Heart left ventricle (tissue), 13 donors: ENCODE measurements at regions not wholly inside any gene's neighbourhood (a gene's known extent, or its start where the extent isn't known, plus 50 kb on each side); places are given as distances from the start of the nearest gene placed in this dataset.

Experiments used
- POLR2A ChIP-seq, 2 donors: fragments of 450-650 bp; IDR thresholded peaks; one replicate each; pipeline ENCODE4 v1.6.1; 2017; ENCODE audit warnings: antibody characterized with exemption in 2 of 2, mild to moderate bottlenecking in 2 of 2, moderate library complexity in 2 of 2
- TF ChIP-seq, protein P1 (sequence below), 12 donors: fragments of 200-600 bp; sonication (generic) in 4 of 12; IDR thresholded peaks; one replicate each; pipeline versions ENCODE4 v1.5.0 to v1.8.0; 2018 to 2022; ENCODE audit warnings: antibody characterized with exemption in 12 of 12, mild to moderate bottlenecking in 5 of 12
- donor health status: ischemic (EF 13 %, LVEDD 7.1; RV severe dilation, severe dysfunction).
- donor health status: DM: no; HTN: yes; CAD: no.
- donor health status: DM: no; HTN: no; CAD: no.
- donor health status: ischemic (EF 25% LVEDD 6.9; RV normal size, moderate dysfunction).
- donor health status: ischemic (EF 25% LVEDD 5.7; RV mildly dilated, moderate dysfunction).
- donor health status: ischemic (EF 35%, LVEDD 5.7; RV mildly dilated, moderate dysfunction).
- donor health status: nonischemic (EF 11% LVEDD 7.7; RV severe dilation, severe dysfunction).
- donor health status: DM: yes; HTN: yes; CAD: no.
- donor health status: PGD.
- donor health status: ischemic (EF 29% LVEDD 5.4; RV normal size, mild dysfunction).
- donor health status: nonischemic (EF 23%, LVEDD 6.1; RV moderate dilation, normal function).

DNA sequence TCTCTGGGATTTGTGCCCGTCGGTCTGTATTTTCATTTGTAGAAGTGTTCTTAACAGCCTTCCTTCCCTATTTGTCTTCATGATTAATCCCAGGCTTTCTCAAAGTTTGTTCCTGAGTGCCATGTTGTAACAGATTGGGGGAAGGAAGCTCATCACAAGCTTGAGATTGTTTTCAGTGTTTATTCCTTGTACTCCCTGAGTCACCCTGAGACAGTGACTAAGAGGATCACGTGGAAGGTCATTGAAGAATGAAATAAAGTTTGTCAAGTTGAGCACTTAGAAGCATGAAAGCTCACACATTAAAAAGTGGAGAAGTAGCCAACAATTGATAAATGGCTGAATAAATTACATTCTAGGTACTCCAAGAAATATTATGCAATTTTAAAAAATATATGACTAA, 153.5 kb upstream of the FAM241A start:
- TF ChIP-seq, protein P1, sequence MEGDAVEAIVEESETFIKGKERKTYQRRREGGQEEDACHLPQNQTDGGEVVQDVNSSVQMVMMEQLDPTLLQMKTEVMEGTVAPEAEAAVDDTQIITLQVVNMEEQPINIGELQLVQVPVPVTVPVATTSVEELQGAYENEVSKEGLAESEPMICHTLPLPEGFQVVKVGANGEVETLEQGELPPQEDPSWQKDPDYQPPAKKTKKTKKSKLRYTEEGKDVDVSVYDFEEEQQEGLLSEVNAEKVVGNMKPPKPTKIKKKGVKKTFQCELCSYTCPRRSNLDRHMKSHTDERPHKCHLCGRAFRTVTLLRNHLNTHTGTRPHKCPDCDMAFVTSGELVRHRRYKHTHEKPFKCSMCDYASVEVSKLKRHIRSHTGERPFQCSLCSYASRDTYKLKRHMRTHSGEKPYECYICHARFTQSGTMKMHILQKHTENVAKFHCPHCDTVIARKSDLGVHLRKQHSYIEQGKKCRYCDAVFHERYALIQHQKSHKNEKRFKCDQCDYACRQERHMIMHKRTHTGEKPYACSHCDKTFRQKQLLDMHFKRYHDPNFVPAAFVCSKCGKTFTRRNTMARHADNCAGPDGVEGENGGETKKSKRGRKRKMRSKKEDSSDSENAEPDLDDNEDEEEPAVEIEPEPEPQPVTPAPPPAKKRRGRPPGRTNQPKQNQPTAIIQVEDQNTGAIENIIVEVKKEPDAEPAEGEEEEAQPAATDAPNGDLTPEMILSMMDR (IDR thresholded peaks at IDR 0.05): no peak
- no peak for TF ChIP-seq POLR2A (IDR thresholded peaks at IDR 0.05)
